ENCODE measurements at regions not wholly inside any gene's neighbourhood (a gene's known extent, or its start where the extent isn't known, plus 50 kb on each side); places are given as distances from the start of the nearest gene placed in this dataset.

DNA sequence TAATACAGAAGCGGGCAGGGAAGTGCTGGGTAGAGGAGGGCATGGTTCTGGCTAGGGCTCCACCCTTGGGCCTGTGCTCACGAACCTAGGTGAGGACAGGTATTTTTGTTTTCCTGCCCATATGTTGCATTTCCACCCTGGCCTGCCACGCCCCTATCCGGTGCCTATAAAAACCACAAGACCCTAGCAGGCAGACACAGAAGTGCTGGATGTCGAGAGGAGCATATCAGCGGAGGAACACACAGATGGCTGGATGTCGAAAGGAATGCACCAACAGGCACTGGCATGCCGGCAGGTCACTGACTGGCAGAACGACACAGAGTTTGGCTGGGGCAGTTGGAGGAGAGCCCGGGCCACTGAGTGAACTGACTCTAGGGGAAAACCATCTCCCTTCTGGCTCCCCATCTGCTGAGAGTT is 316.6 kb upstream of the BOD1L1 start:
- TF ChIP-seq, protein P1, sequence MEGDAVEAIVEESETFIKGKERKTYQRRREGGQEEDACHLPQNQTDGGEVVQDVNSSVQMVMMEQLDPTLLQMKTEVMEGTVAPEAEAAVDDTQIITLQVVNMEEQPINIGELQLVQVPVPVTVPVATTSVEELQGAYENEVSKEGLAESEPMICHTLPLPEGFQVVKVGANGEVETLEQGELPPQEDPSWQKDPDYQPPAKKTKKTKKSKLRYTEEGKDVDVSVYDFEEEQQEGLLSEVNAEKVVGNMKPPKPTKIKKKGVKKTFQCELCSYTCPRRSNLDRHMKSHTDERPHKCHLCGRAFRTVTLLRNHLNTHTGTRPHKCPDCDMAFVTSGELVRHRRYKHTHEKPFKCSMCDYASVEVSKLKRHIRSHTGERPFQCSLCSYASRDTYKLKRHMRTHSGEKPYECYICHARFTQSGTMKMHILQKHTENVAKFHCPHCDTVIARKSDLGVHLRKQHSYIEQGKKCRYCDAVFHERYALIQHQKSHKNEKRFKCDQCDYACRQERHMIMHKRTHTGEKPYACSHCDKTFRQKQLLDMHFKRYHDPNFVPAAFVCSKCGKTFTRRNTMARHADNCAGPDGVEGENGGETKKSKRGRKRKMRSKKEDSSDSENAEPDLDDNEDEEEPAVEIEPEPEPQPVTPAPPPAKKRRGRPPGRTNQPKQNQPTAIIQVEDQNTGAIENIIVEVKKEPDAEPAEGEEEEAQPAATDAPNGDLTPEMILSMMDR (IDR thresholded peaks at IDR 0.05 in 4 of 5, conservative IDR thresholded peaks at IDR 0.05 in 1 of 5), result no peak
- no peak for TF ChIP-seq POLR2A (IDR thresholded peaks at IDR 0.05)

Data from gastrocnemius medialis (tissue), 4 donors.